ENCODE measurements at regions not wholly inside any gene's neighbourhood (a gene's known extent, or its start where the extent isn't known, plus 50 kb on each side); places are given as distances from the start of the nearest gene placed in this dataset.

- Histone ChIP-seq H3K36me3 (no peaks in the 10 kb centered on the region), H3K4me1 (no peaks in the 10 kb centered on the region), H3K4me3 (no peak overlapping the region), H3K27ac (no peak overlapping the region), H3K27me3 (no peaks in the 10 kb centered on the region), H3K9me3 (no peaks in the 10 kb centered on the region)
- DNase-seq (no peak), ATAC-seq (no peak)
- TF ChIP-seq, protein P1, sequence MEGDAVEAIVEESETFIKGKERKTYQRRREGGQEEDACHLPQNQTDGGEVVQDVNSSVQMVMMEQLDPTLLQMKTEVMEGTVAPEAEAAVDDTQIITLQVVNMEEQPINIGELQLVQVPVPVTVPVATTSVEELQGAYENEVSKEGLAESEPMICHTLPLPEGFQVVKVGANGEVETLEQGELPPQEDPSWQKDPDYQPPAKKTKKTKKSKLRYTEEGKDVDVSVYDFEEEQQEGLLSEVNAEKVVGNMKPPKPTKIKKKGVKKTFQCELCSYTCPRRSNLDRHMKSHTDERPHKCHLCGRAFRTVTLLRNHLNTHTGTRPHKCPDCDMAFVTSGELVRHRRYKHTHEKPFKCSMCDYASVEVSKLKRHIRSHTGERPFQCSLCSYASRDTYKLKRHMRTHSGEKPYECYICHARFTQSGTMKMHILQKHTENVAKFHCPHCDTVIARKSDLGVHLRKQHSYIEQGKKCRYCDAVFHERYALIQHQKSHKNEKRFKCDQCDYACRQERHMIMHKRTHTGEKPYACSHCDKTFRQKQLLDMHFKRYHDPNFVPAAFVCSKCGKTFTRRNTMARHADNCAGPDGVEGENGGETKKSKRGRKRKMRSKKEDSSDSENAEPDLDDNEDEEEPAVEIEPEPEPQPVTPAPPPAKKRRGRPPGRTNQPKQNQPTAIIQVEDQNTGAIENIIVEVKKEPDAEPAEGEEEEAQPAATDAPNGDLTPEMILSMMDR (IDR thresholded peaks at IDR 0.05): no peak
- intact Hi-C loops (cut with DNase I): no loop called here
Measured at GRCh38 chr18:29547626-29548025, 1370.7 kb upstream of the CDH2 start.

- ATAC-seq (no peak), DNase-seq (no peak)
- Histone ChIP-seq H3K27ac (no peak overlapping the region), H3K27me3 (no peaks in the 10 kb centered on the region), H3K36me3 (no peaks in the 10 kb centered on the region), H3K4me3 (no peak overlapping the region), H3K4me1 (no peaks in the 10 kb centered on the region), H3K9me3 (no peaks in the 10 kb centered on the region)
- TF ChIP-seq, protein P1 (IDR thresholded peaks at IDR 0.05): no peak
- intact Hi-C loops (cut with DNase I): no loop called here
Measured at GRCh38 chr18:29540548-29540947, 1363.6 kb upstream of the CDH2 start.

- Histone ChIP-seq H3K4me3 (no peak overlapping the region), H3K9me3 (peaks cover 7% of the 10 kb centered on the region), H3K36me3 (no peaks in the 10 kb centered on the region), H3K4me1 (no peaks in the 10 kb centered on the region), H3K27ac (no peak overlapping the region), H3K27me3 (no peaks in the 10 kb centered on the region)
- TF ChIP-seq, protein P1 (IDR thresholded peaks at IDR 0.05): no peak
- DNase-seq: no peak
- intact Hi-C loops (cut with DNase I): no loop called here
- no peak for ATAC-seq
Measured at GRCh38 chr18:29531746-29532145, 1354.8 kb upstream of the CDH2 start.

DNA sequence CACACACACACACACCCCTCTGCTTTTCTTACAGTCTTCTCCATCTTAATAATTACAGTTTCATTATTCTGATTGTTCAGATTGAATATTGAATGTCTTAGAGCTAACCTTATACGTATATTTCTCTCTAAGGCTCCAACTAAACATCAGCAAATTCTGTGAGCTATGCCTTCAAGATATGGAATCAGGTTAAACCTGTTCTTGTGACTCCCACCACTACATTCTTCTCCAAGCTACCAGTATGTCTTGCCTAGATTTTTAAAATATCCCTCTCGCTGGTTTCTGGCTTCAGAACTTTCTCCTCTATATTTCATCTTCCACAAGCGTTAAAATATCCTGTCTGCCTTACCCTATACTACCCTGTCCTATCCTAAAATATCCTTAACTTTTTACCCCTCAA lies 1346.4 kb upstream of the CDH2 start:
- intact Hi-C loops (cut with DNase I): no loop called here
- Histone ChIP-seq H3K4me1 (no peaks in the 10 kb centered on the region), H3K9me3 (no peaks in the 10 kb centered on the region), H3K4me3 (no peak overlapping the region), H3K27me3 (no peaks in the 10 kb centered on the region), H3K27ac (no peak overlapping the region), H3K36me3 (no peaks in the 10 kb centered on the region)
- DNase-seq: no peak
- ATAC-seq: no peak
- TF ChIP-seq, protein P1 (IDR thresholded peaks at IDR 0.05): no peak

DNA sequence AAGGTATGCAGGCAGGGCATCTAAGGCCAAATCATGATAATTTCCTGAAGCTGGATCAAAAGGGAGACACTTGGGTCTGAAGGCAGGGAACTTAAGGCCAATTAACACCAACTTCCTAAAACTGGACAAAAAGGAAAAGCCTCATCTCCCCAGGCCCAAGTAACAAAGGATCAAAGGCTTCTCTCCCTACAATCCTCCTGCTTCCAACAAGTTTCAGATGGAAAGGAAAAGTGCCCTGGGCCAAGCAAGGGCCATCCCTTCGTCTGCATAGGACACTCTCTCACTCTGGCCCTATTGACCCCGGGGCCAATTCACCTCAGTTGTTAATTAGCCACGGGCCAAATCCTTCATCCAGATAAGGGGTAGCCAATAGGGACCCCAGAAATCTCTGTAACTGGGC lies 1335.8 kb upstream of the CDH2 start:
- ATAC-seq (no peak), DNase-seq (no peak)
- intact Hi-C loops (cut with DNase I): no loop called here
- Histone ChIP-seq H3K27ac (no peak overlapping the region), H3K4me3 (no peak overlapping the region), H3K36me3 (no peaks in the 10 kb centered on the region), H3K9me3 (no peaks in the 10 kb centered on the region), H3K4me1 (no peaks in the 10 kb centered on the region), H3K27me3 (no peaks in the 10 kb centered on the region)
- TF ChIP-seq, protein P1 (IDR thresholded peaks at IDR 0.05): no peak

DNA sequence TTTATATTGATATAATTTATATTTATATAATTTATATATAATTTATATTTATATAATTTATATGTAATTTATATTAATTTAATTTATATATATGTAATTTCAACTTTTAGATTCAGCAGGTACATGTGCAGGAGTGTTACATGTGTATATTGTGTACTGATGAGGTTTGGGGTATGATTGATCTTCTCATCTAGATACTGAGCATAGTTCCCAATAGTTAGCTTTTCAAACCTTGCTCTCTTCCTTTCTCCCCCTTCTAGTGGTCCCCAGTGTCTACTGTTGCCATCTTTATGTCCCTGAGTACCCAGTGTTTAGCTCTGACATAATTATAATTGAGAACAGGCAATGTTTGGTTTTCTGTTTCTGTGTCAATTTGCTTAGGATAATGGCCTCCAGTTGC lies 1335.3 kb upstream of the CDH2 start:
- ATAC-seq (no peak), DNase-seq (no peak)
- Histone ChIP-seq H3K27me3 (no peaks in the 10 kb centered on the region), H3K4me3 (no peak overlapping the region), H3K9me3 (no peaks in the 10 kb centered on the region), H3K36me3 (no peaks in the 10 kb centered on the region), H3K27ac (no peak overlapping the region), H3K4me1 (no peaks in the 10 kb centered on the region)
- TF ChIP-seq, protein P1 (IDR thresholded peaks at IDR 0.05): no peak
- intact Hi-C loops (cut with DNase I): no loop called here

All from upper lobe of right lung (tissue), 1 donor.